ENCODE measurements at regions not wholly inside any gene's neighbourhood (a gene's known extent, or its start where the extent isn't known, plus 50 kb on each side); places are given as distances from the start of the nearest gene placed in this dataset.

DNA sequence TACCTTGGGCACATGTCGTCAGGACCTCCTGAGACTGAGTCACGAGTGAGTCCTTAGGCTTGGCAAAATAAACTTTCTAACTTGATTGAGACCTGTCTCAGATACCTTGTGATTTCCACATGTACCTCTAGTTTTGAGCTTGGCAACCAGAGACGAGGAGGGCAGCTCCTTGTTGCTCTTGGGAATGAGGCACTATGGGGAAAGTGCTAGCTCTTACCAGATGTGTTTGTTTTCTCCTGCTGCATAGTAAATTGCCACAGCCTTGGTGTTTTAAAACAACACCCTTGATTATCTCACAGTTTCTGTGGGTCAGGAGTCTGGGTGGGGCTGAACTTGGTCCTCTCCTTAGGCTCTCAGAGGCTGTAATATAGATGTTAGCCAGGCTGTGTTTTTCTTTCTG is 59.1 kb upstream of the MAML3 start:
- Mint-ChIP-seq H3K9me3 (no peaks in the 10 kb centered on the region), H3K27ac (no peak overlapping the region), H3K4me1 (ENCODE audit: low read depth) (no peaks in the 10 kb centered on the region), H3K27me3 (ENCODE audit: insufficient read depth) (peaks cover 26% of the 10 kb centered on the region), H3K4me3 (no peak overlapping the region), H3K36me3 (ENCODE audit: low read depth) (peaks cover 2% of the 10 kb centered on the region)
- DNase-seq (ENCODE audit: low spot score), result no peak
- intact Hi-C loops (cut with micrococcal nuclease), result no loop called here

DNA sequence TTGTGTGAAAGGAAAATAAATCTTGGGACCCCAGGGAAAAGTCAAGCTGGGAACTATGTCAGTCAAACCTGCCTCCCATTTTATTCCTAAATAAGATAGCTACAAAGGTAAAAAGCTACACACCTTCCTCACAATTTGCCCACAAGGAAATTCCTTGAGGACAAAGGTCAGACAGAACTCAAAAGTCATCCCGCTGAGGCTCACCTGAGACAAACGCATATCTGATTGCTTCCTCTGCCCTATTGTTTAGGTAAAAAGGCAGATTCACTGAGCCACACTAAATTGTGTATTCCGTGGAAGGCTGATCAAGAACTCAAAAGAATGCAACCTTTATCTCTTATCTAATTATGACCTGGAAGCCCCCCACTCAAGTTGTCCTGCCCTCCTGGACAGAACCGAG is 58.7 kb upstream of the MAML3 start:
- Mint-ChIP-seq H3K9me3 (no peaks in the 10 kb centered on the region), H3K4me3 (no peak overlapping the region), H3K36me3 (ENCODE audit: low read depth) (peaks cover 2% of the 10 kb centered on the region), H3K27ac (no peak overlapping the region), H3K27me3 (ENCODE audit: insufficient read depth) (peaks cover 31% of the 10 kb centered on the region), H3K4me1 (ENCODE audit: low read depth) (no peaks in the 10 kb centered on the region)
- intact Hi-C loops (cut with micrococcal nuclease), result no loop called here
- DNase-seq (ENCODE audit: low spot score), result no peak

DNA sequence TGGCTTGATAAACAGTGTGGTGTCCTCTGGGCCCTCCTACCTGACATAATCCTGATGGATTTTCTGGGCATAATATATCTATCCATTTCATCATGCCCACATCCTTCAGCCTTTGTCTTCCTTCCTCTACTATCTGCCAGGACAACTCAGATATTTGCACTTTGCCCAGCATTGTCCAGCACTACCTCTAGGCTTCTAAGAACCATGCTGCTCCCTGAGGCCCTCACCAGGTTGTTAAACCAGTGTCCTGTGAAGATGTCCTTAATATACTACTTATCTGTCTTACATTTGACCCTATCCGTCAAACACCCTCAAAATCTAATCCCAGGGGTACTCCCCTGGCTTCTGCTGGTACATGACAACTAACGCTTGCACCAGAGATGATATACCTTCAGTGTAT is 58.2 kb upstream of the MAML3 start:
- H3K4me3 Mint-ChIP-seq, result no peak overlapping the region
- H3K27ac Mint-ChIP-seq, result no peak overlapping the region
- no peak for DNase-seq (ENCODE audit: low spot score)
- H3K36me3 Mint-ChIP-seq (ENCODE audit: low read depth), result peaks cover 2% of the 10 kb centered on the region
- intact Hi-C loops (cut with micrococcal nuclease), result no loop called here
- no peaks in the 10 kb centered on the region for H3K4me1 Mint-ChIP-seq (ENCODE audit: low read depth)
- H3K9me3 Mint-ChIP-seq, result no peaks in the 10 kb centered on the region
- peaks cover 34% of the 10 kb centered on the region for H3K27me3 Mint-ChIP-seq (ENCODE audit: insufficient read depth)

DNA sequence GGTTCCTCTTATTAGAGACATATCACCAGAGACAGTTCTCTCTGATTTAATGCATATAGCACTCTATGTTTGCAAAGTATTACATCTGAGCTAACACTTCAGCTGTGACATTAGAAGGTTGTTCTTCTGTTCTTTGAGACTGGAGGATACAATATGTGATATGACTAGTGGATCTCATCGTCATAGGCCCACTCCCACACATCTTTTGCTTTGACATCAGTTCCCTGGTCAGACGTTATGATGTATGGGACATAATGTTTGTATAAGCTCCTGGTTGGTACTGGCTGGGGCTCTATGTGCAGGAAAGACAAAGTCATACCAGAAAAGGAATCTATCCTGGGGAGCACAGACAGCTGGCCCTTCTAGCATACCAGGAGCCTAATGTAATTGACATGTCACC is 57.7 kb upstream of the MAML3 start:
- Mint-ChIP-seq H3K9me3 (no peaks in the 10 kb centered on the region), H3K27ac (no peak overlapping the region), H3K36me3 (ENCODE audit: low read depth) (peaks cover 2% of the 10 kb centered on the region), H3K4me1 (ENCODE audit: low read depth) (no peaks in the 10 kb centered on the region), H3K27me3 (ENCODE audit: insufficient read depth) (peaks cover 34% of the 10 kb centered on the region), H3K4me3 (no peak overlapping the region)
- intact Hi-C loops (cut with micrococcal nuclease), result no loop called here
- no peak for DNase-seq (ENCODE audit: low spot score)

- no peak for DNase-seq (ENCODE audit: low spot score)
- no peaks in the 10 kb centered on the region for H3K4me1 Mint-ChIP-seq (ENCODE audit: low read depth)
- H3K27ac Mint-ChIP-seq, result no peak overlapping the region
- H3K27me3 Mint-ChIP-seq (ENCODE audit: insufficient read depth), result peaks cover 34% of the 10 kb centered on the region
- peaks cover 2% of the 10 kb centered on the region for H3K36me3 Mint-ChIP-seq (ENCODE audit: low read depth)
- no peak overlapping the region for H3K4me3 Mint-ChIP-seq
- H3K9me3 Mint-ChIP-seq, result no peaks in the 10 kb centered on the region
- intact Hi-C loops (cut with micrococcal nuclease), result no loop called here
These were observed 57.2 kb upstream of the MAML3 start for GRCh38 chr4:140211161-140211560.

- intact Hi-C loops (cut with micrococcal nuclease), result no loop called here
- Mint-ChIP-seq H3K36me3 (ENCODE audit: low read depth) (peaks cover 2% of the 10 kb centered on the region), H3K4me1 (ENCODE audit: low read depth) (no peaks in the 10 kb centered on the region), H3K27ac (no peak overlapping the region), H3K27me3 (ENCODE audit: insufficient read depth) (peaks cover 37% of the 10 kb centered on the region), H3K9me3 (no peaks in the 10 kb centered on the region), H3K4me3 (no peak overlapping the region)
- DNase-seq (ENCODE audit: low spot score), result no peak
These were observed 54.9 kb upstream of the MAML3 start for GRCh38 chr4:140208921-140209320.
